ENCODE measurements at regions not wholly inside any gene's neighbourhood (a gene's known extent, or its start where the extent isn't known, plus 50 kb on each side); places are given as distances from the start of the nearest gene placed in this dataset.

GRCh38 chr2:40507432-40507831, 55.5 kb upstream of the SLC8A1 start:
- intact Hi-C loops (cut with micrococcal nuclease), result no loop called here
- Mint-ChIP-seq H3K27ac (no peak overlapping the region), H3K9me3 (no peaks in the 10 kb centered on the region), H3K4me1 (ENCODE audit: low read depth) (peaks cover 22% of the 10 kb centered on the region), H3K27me3 (no peaks in the 10 kb centered on the region), H3K4me3 (no peak overlapping the region), H3K36me3 (ENCODE audit: low read depth) (no peaks in the 10 kb centered on the region)

DNA sequence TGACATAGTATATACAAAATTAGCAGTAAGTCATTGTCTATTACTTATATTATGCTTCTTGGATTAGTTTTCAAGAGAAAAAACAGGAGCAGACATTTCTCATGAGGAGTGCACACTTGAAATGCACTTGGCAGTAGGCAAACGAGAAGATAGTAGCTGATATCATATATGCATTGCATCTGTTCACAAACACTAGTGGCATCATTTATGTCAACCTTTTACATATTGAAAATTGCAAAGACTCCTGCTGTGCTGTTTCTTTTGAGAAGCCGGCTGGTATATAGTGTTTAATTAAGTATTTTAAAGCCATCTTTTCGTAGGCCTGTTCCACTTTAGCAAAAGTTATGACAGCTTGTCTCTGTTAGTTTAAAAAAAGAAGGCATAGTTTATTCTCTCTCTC, 58.4 kb upstream of the SLC8A1 start:
- no peaks in the 10 kb centered on the region for H3K36me3 Mint-ChIP-seq (ENCODE audit: low read depth)
- intact Hi-C loops (cut with micrococcal nuclease), result no loop called here
- H3K4me1 Mint-ChIP-seq (ENCODE audit: low read depth), result peaks cover 50% of the 10 kb centered on the region
- no peak overlapping the region for H3K27ac Mint-ChIP-seq
- no peaks in the 10 kb centered on the region for H3K9me3 Mint-ChIP-seq
- no peak overlapping the region for H3K4me3 Mint-ChIP-seq
- no peaks in the 10 kb centered on the region for H3K27me3 Mint-ChIP-seq

DNA sequence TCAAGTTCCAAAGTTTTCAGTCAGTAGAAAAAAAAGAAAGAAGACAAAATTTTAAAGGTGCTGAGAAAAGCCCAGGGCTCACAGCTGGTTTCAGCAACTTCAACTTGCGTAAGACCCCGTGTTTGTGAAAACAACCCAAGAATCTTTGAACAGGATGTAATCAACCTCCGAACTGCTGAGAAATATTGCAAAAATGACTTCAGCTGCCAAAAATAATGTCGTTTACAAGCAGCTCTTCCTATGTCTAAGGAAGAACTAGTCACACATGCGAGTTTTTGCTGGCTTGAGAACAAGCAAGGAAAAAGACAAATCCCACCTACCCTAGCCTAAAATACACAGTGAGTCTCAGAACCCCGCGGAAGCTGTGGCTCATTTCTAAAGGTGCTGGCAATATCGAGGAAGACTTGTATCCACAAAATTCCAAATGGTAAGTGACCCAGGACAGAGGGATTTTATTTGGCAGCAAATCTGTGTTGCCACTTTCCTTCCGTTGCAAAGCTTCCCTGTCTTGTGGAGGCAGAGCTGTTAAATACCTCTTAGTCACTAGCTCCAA, 59.8 kb upstream of the SLC8A1 start:
- Mint-ChIP-seq H3K27me3 (no peaks in the 10 kb centered on the region), H3K36me3 (ENCODE audit: low read depth) (no peaks in the 10 kb centered on the region), H3K4me1 (ENCODE audit: low read depth) (peaks cover 55% of the 10 kb centered on the region), H3K27ac (peak overlapping the region; percentile 60), H3K4me3 (peak overlapping the region; percentile 13), H3K9me3 (no peaks in the 10 kb centered on the region)
- intact Hi-C loops (cut with micrococcal nuclease), result no loop called here

DNA sequence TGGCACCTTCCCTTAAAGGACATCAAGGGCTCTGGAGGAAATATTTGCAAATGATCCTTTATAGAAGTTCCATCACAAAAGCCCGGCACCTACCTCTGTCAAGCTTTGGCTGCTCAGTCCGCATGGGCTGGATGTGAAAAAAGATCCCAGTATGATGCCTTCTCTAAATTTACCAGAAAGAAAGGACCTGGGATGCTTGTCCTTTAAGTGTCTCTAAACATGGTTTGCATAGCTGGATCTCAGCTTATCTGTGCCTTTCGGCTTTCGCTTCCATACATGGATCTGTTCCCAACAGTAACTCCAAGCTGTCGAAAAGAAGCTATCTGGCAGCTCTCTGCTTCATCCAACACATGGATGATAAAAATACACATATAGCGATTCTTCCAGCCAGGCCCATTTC, 60.4 kb upstream of the SLC8A1 start:
- H3K27ac Mint-ChIP-seq, result peak overlapping the region; percentile 60
- H3K4me1 Mint-ChIP-seq (ENCODE audit: low read depth), result peaks cover 55% of the 10 kb centered on the region
- no peaks in the 10 kb centered on the region for H3K36me3 Mint-ChIP-seq (ENCODE audit: low read depth)
- no peaks in the 10 kb centered on the region for H3K27me3 Mint-ChIP-seq
- H3K4me3 Mint-ChIP-seq, result no peak overlapping the region
- H3K9me3 Mint-ChIP-seq, result no peaks in the 10 kb centered on the region
- intact Hi-C loops (cut with micrococcal nuclease), result no loop called here

DNA sequence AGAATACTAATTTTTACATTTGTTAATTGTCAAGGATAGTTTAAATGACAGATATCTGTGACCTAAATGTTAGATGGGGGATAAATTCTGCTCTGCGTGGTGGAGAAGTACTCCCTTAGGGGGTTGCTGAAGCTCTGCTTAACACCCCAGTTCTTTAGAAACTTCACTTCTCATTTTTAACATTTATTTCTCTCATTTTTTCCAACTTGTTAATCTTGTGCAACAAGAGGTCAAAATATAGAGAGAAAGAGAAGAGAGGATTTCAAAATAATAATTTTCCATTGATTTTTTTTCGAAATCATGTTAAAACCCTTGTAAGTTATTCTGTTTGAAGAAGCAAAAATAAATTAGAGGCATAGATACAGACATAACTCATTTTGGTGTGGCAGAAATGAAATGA, 61.3 kb upstream of the SLC8A1 start:
- no peak overlapping the region for H3K4me3 Mint-ChIP-seq
- peaks cover 55% of the 10 kb centered on the region for H3K4me1 Mint-ChIP-seq (ENCODE audit: low read depth)
- H3K27ac Mint-ChIP-seq, result peak overlapping the region; percentile 52
- H3K36me3 Mint-ChIP-seq (ENCODE audit: low read depth), result no peaks in the 10 kb centered on the region
- intact Hi-C loops (cut with micrococcal nuclease), result no loop called here
- no peaks in the 10 kb centered on the region for H3K27me3 Mint-ChIP-seq
- no peaks in the 10 kb centered on the region for H3K9me3 Mint-ChIP-seq

DNA sequence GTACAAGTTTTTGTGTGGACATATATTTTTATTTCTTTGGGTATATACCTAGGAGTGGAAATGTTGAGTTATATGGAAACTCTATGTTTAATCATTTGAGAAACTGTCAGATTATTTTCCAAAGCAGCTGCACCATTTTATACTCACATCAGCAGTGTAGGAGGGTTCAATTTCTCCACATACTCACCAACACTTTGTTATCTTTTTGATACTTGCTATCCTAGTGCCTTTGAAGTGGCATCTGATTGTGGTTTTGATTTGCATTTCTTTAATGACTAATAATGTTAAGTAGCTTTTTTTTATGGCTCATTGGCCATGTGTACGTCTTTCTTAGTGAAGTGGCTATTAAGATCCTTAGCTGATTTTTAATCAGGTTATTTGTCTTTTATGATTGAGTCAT, 64.7 kb upstream of the SLC8A1 start:
- Mint-ChIP-seq H3K9me3 (peaks cover 8% of the 10 kb centered on the region), H3K27ac (no peak overlapping the region), H3K4me3 (no peak overlapping the region), H3K4me1 (ENCODE audit: low read depth) (peaks cover 42% of the 10 kb centered on the region), H3K27me3 (no peaks in the 10 kb centered on the region), H3K36me3 (ENCODE audit: low read depth) (no peaks in the 10 kb centered on the region)
- intact Hi-C loops (cut with micrococcal nuclease), result no loop called here

- Mint-ChIP-seq H3K27me3 (no peaks in the 10 kb centered on the region), H3K4me3 (no peak overlapping the region), H3K36me3 (ENCODE audit: low read depth) (no peaks in the 10 kb centered on the region), H3K27ac (no peak overlapping the region), H3K4me1 (ENCODE audit: low read depth) (no peaks in the 10 kb centered on the region), H3K9me3 (peaks cover 19% of the 10 kb centered on the region)
- intact Hi-C loops (cut with micrococcal nuclease), result no loop called here
Observed at GRCh38 chr2:40528564-40528963, 76.7 kb upstream of the SLC8A1 start.

DNA sequence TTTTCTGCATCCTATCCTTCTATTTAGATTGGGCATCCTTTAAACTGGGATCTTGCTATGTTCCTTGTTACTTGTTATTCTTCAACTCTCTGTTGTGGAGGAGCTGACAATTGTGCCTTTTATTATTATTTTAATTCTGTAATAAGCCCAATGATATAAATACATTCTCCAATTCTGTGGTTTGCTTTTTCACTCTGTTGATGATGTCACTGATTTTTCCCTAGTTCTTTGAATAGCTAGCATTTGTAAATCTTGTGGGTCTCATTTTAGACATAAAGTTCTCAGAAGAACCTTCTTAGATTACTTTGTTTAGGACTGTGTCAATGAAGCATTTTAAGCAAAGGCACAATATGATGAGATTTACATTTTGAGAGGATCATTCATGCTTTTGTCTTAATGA, 79.5 kb upstream of the SLC8A1 start:
- H3K27ac Mint-ChIP-seq, result no peak overlapping the region
- H3K27me3 Mint-ChIP-seq, result no peaks in the 10 kb centered on the region
- H3K9me3 Mint-ChIP-seq, result peaks cover 4% of the 10 kb centered on the region
- H3K4me3 Mint-ChIP-seq, result no peak overlapping the region
- H3K36me3 Mint-ChIP-seq (ENCODE audit: low read depth), result no peaks in the 10 kb centered on the region
- no peaks in the 10 kb centered on the region for H3K4me1 Mint-ChIP-seq (ENCODE audit: low read depth)
- intact Hi-C loops (cut with micrococcal nuclease), result no loop called here

GRCh38 chr2:40534528-40534927, 82.6 kb upstream of the SLC8A1 start:
- Mint-ChIP-seq H3K27me3 (no peaks in the 10 kb centered on the region), H3K27ac (no peak overlapping the region), H3K4me1 (ENCODE audit: low read depth) (no peaks in the 10 kb centered on the region), H3K36me3 (ENCODE audit: low read depth) (no peaks in the 10 kb centered on the region), H3K4me3 (no peak overlapping the region), H3K9me3 (no peaks in the 10 kb centered on the region)
- intact Hi-C loops (cut with micrococcal nuclease), result no loop called here

- H3K4me1 Mint-ChIP-seq (ENCODE audit: low read depth), result no peaks in the 10 kb centered on the region
Observed at GRCh38 chr2:40535972-40536371, 84.1 kb upstream of the SLC8A1 start.

DNA sequence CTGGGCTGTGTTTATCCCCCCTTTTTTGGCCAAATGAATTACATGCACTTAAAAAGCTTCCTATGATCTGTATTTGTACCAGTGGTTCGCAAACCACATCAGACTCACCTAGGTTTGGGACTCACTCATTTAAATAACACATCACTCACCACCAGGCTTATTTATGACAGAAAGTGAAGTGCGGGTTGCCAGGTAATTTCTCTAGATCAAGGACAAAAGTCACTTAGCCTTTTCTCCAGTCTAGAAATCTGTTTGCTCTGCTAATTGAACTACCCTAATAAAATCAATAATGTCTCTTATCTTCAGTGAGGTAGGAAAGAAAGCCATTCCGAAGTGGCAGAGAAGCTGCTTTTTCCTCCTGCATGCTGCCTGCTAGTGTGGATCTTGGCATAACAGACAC, 88.1 kb upstream of the SLC8A1 start:
- intact Hi-C loops (cut with micrococcal nuclease), result no loop called here
- no peaks in the 10 kb centered on the region for H3K36me3 Mint-ChIP-seq (ENCODE audit: low read depth)
- no peaks in the 10 kb centered on the region for H3K9me3 Mint-ChIP-seq
- H3K4me1 Mint-ChIP-seq (ENCODE audit: low read depth), result no peaks in the 10 kb centered on the region
- H3K4me3 Mint-ChIP-seq, result no peak overlapping the region
- H3K27me3 Mint-ChIP-seq, result peaks cover under 1% of the 10 kb centered on the region
- no peak overlapping the region for H3K27ac Mint-ChIP-seq

More at GRCh38 chr2:40535972-40536371, 84.1 kb upstream of the SLC8A1 start:
- no peaks in the 10 kb centered on the region for H3K9me3 Mint-ChIP-seq
- no peaks in the 10 kb centered on the region for H3K27me3 Mint-ChIP-seq
- intact Hi-C loops (cut with micrococcal nuclease), result no loop called here
- no peak overlapping the region for H3K27ac Mint-ChIP-seq
- H3K36me3 Mint-ChIP-seq (ENCODE audit: low read depth), result no peaks in the 10 kb centered on the region
- no peak overlapping the region for H3K4me3 Mint-ChIP-seq

- no peaks in the 10 kb centered on the region for H3K36me3 Mint-ChIP-seq (ENCODE audit: low read depth)
- peaks cover 11% of the 10 kb centered on the region for H3K4me1 Mint-ChIP-seq (ENCODE audit: low read depth)
- no peaks in the 10 kb centered on the region for H3K9me3 Mint-ChIP-seq
- H3K4me3 Mint-ChIP-seq, result no peak overlapping the region
- peaks cover 4% of the 10 kb centered on the region for H3K27me3 Mint-ChIP-seq
- intact Hi-C loops (cut with micrococcal nuclease), result no loop called here
- no peak overlapping the region for H3K27ac Mint-ChIP-seq
Observed at GRCh38 chr2:40543381-40543780, 91.5 kb upstream of the SLC8A1 start.

DNA sequence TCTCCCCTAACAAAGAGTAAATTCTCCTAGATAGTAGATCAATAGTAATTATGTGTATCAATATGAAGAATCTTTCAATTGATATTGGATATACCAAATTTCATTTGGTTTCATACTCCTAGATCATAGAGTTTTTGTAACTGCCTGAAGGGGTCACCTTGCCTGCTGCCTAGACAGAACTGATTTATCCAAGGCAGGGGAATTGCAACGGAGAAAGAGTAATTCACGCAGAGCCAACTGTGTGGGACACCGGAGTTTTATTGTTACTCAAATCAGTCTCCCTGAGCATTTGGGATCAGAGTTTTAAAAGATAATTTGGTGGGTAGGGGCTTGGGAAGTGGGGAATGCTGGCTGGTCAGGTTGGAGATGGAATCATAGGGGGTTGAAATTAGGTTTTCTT, 92.2 kb upstream of the SLC8A1 start:
- no peaks in the 10 kb centered on the region for H3K9me3 Mint-ChIP-seq
- intact Hi-C loops (cut with micrococcal nuclease), result no loop called here
- peaks cover 4% of the 10 kb centered on the region for H3K27me3 Mint-ChIP-seq
- peaks cover 11% of the 10 kb centered on the region for H3K4me1 Mint-ChIP-seq (ENCODE audit: low read depth)
- no peak overlapping the region for H3K27ac Mint-ChIP-seq
- H3K36me3 Mint-ChIP-seq (ENCODE audit: low read depth), result no peaks in the 10 kb centered on the region
- no peak overlapping the region for H3K4me3 Mint-ChIP-seq

GRCh38 chr2:40545645-40546044, 93.8 kb upstream of the SLC8A1 start:
- H3K4me3 Mint-ChIP-seq, result no peak overlapping the region
- H3K27ac Mint-ChIP-seq, result no peak overlapping the region
- H3K4me1 Mint-ChIP-seq (ENCODE audit: low read depth), result peaks cover 11% of the 10 kb centered on the region
- no peaks in the 10 kb centered on the region for H3K9me3 Mint-ChIP-seq
- H3K36me3 Mint-ChIP-seq (ENCODE audit: low read depth), result no peaks in the 10 kb centered on the region
- intact Hi-C loops (cut with micrococcal nuclease), result no loop called here
- H3K27me3 Mint-ChIP-seq, result peaks cover 4% of the 10 kb centered on the region

DNA sequence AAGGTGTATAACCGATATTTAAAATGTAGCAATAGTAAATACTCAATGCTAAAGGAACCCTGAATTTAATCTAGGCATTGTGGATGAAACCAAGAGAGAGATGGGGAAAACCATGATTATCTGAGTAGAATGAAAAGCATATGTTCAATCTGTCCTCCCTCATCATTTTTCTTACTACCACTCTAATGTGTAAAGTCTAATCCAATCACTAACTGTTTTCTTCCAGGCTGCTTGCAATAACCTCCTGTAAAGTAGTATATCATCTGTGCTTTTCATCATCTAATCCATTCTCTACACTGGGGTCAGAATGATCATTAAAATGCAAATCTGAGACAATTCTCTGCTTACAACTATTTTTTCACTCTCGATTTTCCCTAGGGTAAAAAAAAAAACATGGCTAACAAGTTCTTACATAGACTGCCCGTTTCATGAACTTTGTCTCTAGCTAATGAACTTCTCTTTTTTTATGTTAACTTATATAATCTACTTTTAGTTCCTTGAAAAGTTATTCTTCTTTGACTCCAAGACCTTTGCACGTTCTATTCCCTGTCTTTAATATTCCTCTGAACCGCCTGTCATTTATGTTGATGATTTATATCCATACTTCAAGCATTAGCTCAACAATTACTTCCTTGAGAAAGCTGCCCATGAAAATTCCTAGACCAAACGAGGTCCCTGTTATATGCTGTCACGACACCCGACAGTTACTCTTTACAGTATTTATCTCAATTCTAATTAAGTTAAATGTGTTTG, 94.7 kb upstream of the SLC8A1 start:
- Mint-ChIP-seq H3K36me3 (ENCODE audit: low read depth) (no peaks in the 10 kb centered on the region), H3K4me1 (ENCODE audit: low read depth) (peaks cover 11% of the 10 kb centered on the region), H3K27me3 (peaks cover 4% of the 10 kb centered on the region), H3K4me3 (no peak overlapping the region), H3K27ac (no peak overlapping the region), H3K9me3 (no peaks in the 10 kb centered on the region)
- intact Hi-C loops (cut with micrococcal nuclease), result no loop called here
